Immature natural killer cell (primary cell): ENCODE measurements at regions not wholly inside any gene's neighbourhood (a gene's known extent, or its start where the extent isn't known, plus 50 kb on each side); places are given as distances from the start of the nearest gene placed in this dataset.

ENCODE experiments used
- DNase-seq, 3 donors: peaks; one replicate each; pipeline ENCODE4 v3.0.0; 2022; ENCODE audit warnings: mixed read lengths in 1 of 3
- H3K27ac Mint-ChIP-seq, 6 donors: one replicate each; pipeline ENCODE4 v1.8.0; 2020; ENCODE audit warnings: mixed read lengths in 6 of 6, mild to moderate bottlenecking in 5 of 6, inconsistent platforms in 4 of 6, moderate library complexity in 3 of 6
- H3K27me3 Mint-ChIP-seq, 3 donors: one replicate each; pipeline ENCODE4 v1.8.0; 2020 to 2021; ENCODE audit warnings: low read depth in 3 of 3, mild to moderate bottlenecking in 3 of 3, mixed read lengths in 3 of 3, moderate library complexity in 3 of 3, inconsistent platforms in 1 of 3
- H3K36me3 Mint-ChIP-seq, 3 donors: one replicate each; pipeline ENCODE4 v1.8.0; 2020; ENCODE audit warnings: mixed read lengths in 3 of 3, inconsistent platforms in 2 of 3, mild to moderate bottlenecking in 2 of 3
- H3K4me1 Mint-ChIP-seq, 2 donors: one replicate each; pipeline ENCODE4 v1.8.0; 2020; ENCODE audit warnings: inconsistent platforms in 2 of 2, mild to moderate bottlenecking in 2 of 2, mixed read lengths in 2 of 2, moderate library complexity in 1 of 2
- H3K4me3 Mint-ChIP-seq, 5 donors: one replicate each; pipeline ENCODE4 v1.8.0; 2020; ENCODE audit warnings: mild to moderate bottlenecking in 5 of 5, mixed read lengths in 5 of 5, inconsistent platforms in 3 of 5, moderate library complexity in 3 of 5
- H3K9me3 Mint-ChIP-seq, 6 donors: one replicate each; pipeline ENCODE4 v1.8.0; 2020; ENCODE audit warnings: mild to moderate bottlenecking in 6 of 6, mixed read lengths in 6 of 6, inconsistent platforms in 4 of 6, moderate library complexity in 3 of 6

DNA sequence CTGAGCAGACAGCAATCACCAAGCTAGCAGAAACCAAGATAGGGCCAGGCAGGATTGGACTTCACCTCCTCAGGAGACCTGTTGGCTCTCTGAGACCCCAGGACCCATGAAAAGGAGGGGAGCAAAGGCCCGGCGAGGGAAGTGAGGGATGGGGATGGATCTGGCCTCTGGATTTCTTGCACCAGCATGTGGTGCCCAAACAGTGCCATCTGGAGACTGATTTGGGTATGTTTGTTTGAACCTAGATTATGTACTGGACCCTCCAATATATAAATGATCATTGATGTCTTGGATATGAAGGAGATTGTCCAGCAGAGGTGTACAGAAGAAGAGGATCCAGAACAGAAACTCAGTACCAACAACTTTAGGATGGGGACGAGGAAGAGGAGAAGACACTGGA is 83.4 kb upstream of the LY86 start:
- no peaks in the 10 kb centered on the region for H3K36me3 Mint-ChIP-seq
- H3K9me3 Mint-ChIP-seq: no peaks in the 10 kb centered on the region
- H3K4me1 Mint-ChIP-seq: no peaks in the 10 kb centered on the region
- no peak for DNase-seq
- peaks cover 0 to 5% (median 5%) of the 10 kb centered on the region in 3 donors for H3K27me3 Mint-ChIP-seq
- no peak overlapping the region for H3K4me3 Mint-ChIP-seq
- H3K27ac Mint-ChIP-seq: no peak overlapping the region

DNA sequence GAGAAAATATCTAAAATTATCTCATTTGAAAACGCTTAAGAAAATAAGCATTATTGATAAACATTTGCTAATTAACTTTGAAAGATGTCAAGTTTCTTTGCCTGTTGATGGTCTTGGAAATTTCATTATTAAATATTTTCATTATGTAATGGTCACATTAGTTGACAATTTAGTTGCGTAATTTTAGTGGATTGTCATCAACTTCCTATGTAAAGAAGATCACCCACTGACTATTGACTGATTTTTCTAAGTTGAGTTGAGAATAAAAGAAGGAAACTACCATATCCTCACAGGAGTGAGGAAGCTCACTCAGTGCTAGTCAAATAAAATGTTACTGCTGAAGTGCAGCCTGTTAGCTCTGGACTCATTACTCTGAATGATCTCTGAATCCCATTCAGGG is 79.9 kb upstream of the LY86 start:
- peaks cover 5 to 8% (median 7%) of the 10 kb centered on the region in 3 donors for H3K27me3 Mint-ChIP-seq
- DNase-seq: no peak
- H3K27ac Mint-ChIP-seq: no peak overlapping the region
- H3K4me3 Mint-ChIP-seq: no peak overlapping the region
- no peaks in the 10 kb centered on the region for H3K4me1 Mint-ChIP-seq
- no peaks in the 10 kb centered on the region for H3K9me3 Mint-ChIP-seq
- H3K36me3 Mint-ChIP-seq: no peaks in the 10 kb centered on the region

DNA sequence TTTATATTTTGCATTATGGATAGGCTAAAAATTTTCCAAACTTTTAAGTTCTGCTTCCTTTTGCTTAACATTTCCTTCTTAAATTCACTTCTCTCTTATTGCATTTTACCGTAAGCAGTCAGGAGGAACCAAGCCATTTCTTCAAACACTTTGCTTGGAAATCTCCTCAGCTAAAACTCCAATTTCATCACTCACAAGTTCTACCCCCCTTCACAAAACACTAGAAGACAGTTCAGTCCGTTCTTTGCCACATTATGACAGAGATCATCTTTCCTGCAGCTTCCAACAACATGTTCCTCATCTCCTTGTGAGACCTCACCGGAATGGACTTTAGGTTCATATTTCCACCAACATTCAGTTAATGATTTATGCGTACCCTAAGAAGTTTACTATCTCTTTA is 79.2 kb upstream of the LY86 start:
- no peak for DNase-seq
- H3K27ac Mint-ChIP-seq: no peak overlapping the region
- H3K36me3 Mint-ChIP-seq: no peaks in the 10 kb centered on the region
- H3K9me3 Mint-ChIP-seq: no peaks in the 10 kb centered on the region
- no peak overlapping the region for H3K4me3 Mint-ChIP-seq
- H3K27me3 Mint-ChIP-seq: peaks cover under 1 to 8% (median 7%) of the 10 kb centered on the region in 3 donors
- no peaks in the 10 kb centered on the region for H3K4me1 Mint-ChIP-seq

DNA sequence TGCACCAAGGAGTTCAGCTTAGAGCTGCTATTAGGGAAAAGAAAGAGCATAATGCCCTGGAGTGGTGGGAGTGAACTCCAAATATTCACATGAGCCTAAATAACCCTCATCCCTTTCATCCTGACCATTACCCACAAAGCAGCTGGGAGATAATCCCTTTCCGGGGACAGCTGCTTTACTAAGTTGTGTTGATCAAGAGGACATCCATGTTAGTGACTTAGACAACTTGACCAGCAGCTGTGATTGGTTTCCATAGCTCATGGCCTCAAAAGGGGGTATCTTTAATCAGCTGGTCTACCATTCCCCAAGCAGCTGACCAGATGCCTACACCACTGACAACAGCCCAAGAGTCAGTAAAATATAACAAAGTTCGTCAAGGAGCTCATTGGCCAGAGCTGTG is 75.8 kb upstream of the LY86 start:
- Mint-ChIP-seq H3K36me3 (no peaks in the 10 kb centered on the region), H3K9me3 (no peaks in the 10 kb centered on the region), H3K27me3 (peaks cover 0 to 14% (median 10%) of the 10 kb centered on the region in 3 donors), H3K27ac (no peak overlapping the region), H3K4me1 (no peaks in the 10 kb centered on the region), H3K4me3 (no peak overlapping the region)
- DNase-seq: no peak

DNA sequence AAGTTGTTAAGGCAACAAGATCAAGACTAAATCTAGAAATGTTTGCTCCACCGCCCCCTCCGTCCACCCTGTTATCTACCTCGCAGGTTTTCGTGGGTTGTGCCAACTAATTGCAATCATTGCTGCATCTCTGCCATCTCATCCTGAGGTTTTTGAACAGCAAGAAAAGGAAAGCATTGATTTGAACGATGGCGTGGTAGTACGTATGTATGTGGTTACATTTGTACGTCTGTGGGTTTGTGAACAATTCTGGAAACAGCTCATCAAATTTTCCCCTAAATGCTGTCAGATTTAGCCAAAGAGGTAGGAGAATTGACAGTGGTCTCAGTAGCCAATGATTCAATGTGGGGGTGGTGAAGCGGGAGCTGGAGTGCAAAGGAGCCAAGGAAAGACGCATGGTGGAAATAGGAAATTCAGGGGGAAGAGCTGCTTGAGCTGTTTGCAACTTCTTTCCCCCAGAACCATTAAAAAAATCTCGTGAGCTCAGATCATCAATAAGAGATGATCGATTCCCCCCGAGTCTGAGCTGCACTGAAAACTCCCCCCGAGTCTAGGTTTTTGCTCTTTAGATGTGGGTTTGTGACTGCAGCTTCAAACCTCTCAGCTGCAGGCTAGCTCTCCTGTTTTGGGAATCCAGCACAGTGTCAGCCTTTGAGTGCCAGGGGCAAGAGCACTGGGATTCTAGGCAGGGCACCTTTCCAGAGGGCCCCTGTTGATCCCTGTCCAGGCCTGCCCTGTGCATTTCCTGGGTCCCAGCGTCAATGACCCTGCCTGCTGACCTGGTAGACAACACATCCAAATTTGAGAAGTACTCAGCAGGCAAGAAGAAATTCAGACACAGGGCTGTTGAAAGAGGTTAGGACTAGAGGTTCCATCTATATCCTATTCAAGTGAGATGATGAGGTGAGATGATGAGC is 72.6 kb upstream of the LY86 start:
- Mint-ChIP-seq H3K27me3 (peaks cover 6 to 12% (median 11%) of the 10 kb centered on the region in 3 donors), H3K36me3 (peaks cover 0 to 4% (median 0%) of the 10 kb centered on the region in 3 donors), H3K27ac (no peak overlapping the region), H3K4me1 (no peaks in the 10 kb centered on the region), H3K9me3 (no peaks in the 10 kb centered on the region), H3K4me3 (no peak overlapping the region)
- DNase-seq: no peak

DNA sequence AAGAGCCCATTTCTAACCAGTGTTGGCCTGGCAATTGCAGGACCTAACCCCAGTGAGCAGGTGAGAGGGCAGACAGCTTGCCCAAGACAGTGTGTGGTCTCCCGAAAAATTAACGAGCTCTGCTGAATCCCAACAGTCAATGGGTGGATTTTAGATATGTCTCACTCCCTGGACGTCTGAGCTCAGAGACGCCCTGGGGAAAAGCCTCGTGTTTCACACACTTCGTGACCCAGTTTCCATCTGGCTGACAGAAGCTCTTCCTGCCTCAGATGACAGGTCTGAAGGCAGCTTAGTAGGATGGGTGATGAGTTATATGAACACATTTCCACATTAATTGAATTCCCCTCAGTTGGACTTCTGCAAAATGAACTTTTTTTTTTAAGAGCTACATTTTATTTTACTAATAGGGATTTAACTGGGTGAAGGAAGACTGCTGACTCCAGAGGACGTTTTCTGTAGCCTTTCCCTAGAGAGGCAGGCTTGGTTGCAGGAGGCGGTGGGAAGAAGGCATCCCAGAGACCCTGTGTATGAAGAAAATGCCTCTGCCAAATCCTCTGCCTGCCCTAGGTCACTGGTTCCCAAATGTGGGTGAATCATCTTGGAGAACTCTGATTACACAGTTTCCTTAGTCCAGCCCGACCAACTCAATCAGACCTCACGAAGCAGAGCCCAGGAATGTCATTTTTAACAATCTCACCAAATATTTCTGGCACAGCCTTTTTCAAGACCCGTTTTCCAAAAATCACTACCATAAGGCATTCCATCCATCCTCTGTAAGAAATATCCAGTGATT is 71.7 kb upstream of the LY86 start:
- H3K27ac Mint-ChIP-seq: no peak overlapping the region
- no peaks in the 10 kb centered on the region for H3K4me1 Mint-ChIP-seq
- DNase-seq: no peak
- peaks cover 0 to 7% (median 0%) of the 10 kb centered on the region in 3 donors for H3K36me3 Mint-ChIP-seq
- H3K4me3 Mint-ChIP-seq: no peak overlapping the region
- H3K27me3 Mint-ChIP-seq: peaks cover 6 to 13% (median 7%) of the 10 kb centered on the region in 3 donors
- H3K9me3 Mint-ChIP-seq: no peaks in the 10 kb centered on the region

DNA sequence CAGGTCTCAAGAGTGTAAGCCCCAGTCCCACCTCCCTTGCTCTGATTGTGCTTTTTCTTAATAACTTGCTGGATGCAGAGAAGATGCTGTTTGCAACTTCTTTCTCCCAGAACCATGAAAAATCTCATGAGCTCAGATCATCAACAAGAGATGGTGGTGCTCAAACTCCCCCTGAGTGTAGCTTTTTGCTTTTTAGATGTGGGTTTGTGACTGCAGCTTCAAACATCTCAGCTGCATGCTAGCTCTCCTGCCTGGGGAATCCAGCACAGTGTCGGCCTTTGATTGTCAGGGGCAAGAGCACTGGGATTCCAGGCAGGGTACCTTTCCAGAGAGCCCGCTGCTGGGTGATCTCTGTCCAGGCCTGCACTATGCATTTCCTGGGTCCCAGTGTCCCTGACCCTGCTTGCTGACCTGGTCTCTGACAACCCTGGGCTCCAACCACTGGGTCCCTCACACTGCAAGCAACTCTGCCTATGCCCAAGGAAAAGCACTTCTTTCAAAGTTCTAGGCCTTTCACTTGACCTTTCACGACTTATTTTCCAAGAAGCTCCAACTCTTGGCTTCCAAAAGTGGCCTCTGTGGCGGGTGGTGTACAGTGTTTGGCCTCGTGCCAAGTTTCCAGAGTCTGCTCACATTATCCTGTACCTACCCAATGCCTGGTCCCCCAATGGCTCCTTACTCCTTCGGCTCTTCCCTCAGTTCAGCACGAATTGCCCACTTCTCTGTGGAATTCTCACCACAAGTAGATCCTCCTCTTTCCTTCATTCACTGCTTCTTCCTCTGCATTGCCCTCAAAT is 69.7 kb upstream of the LY86 start:
- Mint-ChIP-seq H3K4me3 (no peak overlapping the region), H3K27me3 (peaks cover 7 to 10% (median 8%) of the 10 kb centered on the region in 3 donors), H3K27ac (no peak overlapping the region)

DNA sequence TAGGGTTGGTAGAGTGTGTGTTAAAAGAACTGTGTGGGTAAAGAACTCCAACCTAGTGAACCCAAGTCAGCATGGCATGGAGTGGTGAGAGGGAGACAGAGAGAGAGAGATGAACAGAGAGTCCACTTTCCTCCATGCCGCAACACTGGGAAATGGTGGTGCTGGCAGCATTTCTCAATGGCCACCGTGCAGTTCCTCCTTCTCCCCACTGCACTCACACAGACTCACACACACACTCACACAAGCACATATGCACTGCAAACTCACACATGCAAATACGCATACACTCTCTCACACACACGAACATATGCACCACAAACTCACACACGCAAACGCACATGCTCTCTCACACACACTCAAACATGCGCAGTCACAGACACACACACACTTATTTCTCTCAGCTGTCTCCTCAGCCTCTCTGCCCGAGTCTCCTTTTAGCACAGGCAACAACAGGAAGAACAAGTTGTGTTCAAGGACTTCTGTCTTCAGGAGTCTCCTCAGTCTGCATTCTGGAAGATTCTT is 66.5 kb upstream of the LY86 start:
- no peak overlapping the region for H3K27ac Mint-ChIP-seq
- H3K27me3 Mint-ChIP-seq: peaks cover 9 to 14% (median 9%) of the 10 kb centered on the region in 3 donors
- H3K36me3 Mint-ChIP-seq: peaks cover 0 to 12% (median 0%) of the 10 kb centered on the region in 3 donors
- H3K4me3 Mint-ChIP-seq: no peak overlapping the region
- H3K9me3 Mint-ChIP-seq: peaks cover 0 to 3% (median 0%) of the 10 kb centered on the region in 6 donors
- no peak for DNase-seq
- H3K4me1 Mint-ChIP-seq: no peaks in the 10 kb centered on the region

More for the DNA sequence above, 69.7 kb upstream of the LY86 start:
- DNase-seq: no peak
- H3K9me3 Mint-ChIP-seq: peaks cover 0 to under 1% (median 0%) of the 10 kb centered on the region in 6 donors
- H3K4me1 Mint-ChIP-seq: no peaks in the 10 kb centered on the region
- H3K36me3 Mint-ChIP-seq: peaks cover 0 to 10% (median 0%) of the 10 kb centered on the region in 3 donors

DNA sequence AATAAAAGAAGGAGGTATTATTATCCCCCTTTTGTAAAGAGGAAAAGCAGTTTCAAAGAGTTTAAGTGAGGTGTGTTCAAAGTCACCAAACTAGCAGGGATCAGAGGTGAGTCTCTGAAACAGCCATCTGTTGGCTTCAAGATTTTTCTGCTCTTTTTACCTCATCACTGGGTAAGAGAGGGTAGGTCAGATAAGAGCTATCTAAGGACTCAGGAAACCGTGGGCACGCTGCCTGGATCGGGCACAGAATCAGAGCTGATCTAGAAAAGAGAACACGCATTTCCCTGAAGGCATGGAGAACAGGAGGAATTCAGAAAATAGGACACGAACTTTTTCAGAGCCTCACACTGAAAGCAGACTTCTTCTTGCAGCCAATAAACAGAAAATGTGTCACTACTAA is 65.8 kb upstream of the LY86 start:
- Mint-ChIP-seq H3K36me3 (peaks cover 0 to 12% (median 0%) of the 10 kb centered on the region in 3 donors), H3K9me3 (peaks cover 0 to 3% (median 0%) of the 10 kb centered on the region in 6 donors), H3K27me3 (peaks cover 9 to 14% (median 9%) of the 10 kb centered on the region in 3 donors), H3K27ac (no peak overlapping the region), H3K4me3 (no peak overlapping the region), H3K4me1 (no peaks in the 10 kb centered on the region)
- DNase-seq: no peak

DNA sequence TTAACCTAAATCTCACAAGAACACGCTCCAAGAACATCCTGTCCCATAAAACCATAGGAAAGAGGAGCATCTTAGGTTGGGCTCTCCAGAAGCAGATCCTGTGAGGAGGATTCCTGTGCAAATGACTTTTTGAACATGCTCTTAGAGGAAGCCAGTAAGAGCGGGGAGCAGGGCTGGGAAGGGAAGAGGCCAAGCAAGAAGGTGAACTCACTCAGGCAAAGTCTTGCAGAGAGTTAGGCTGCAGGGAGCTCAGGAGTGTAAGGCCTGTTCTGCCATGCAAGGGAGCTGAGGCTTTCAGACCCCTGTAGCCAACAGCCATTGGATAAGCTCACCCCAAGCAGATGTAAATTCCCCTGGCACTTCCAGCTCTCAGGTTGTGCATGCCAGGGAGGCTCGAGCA is 63.6 kb upstream of the LY86 start:
- no peak overlapping the region for H3K27ac Mint-ChIP-seq
- no peak for DNase-seq
- H3K27me3 Mint-ChIP-seq: peaks cover 5 to 19% (median 8%) of the 10 kb centered on the region in 3 donors
- H3K4me3 Mint-ChIP-seq: no peak overlapping the region
- H3K9me3 Mint-ChIP-seq: peaks cover 0 to 3% (median 0%) of the 10 kb centered on the region in 6 donors
- H3K4me1 Mint-ChIP-seq: no peaks in the 10 kb centered on the region
- H3K36me3 Mint-ChIP-seq: peaks cover 0 to 9% (median 0%) of the 10 kb centered on the region in 3 donors

DNA sequence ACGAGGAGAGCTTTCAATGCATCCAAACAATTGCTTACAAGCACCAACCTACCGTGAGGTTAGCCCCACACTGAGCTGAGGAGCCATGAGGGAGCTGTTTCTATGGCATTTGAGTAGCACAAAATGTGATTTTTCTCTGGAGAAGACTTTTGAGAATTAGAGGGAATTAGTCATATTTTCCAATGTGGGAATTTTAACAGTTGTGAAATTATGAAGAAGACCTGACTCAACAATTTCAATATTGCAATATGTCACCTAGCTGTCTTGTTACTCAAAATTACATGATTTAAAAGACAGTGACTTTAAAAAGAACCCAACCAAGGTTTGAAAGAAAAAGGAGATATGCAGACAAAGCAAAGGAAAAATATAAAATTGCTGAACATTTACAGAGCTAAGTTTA is 62.6 kb upstream of the LY86 start:
- H3K27me3 Mint-ChIP-seq: peaks cover 3 to 22% (median 9%) of the 10 kb centered on the region in 3 donors
- no peaks in the 10 kb centered on the region for H3K4me1 Mint-ChIP-seq
- peaks cover 0 to 3% (median 0%) of the 10 kb centered on the region in 6 donors for H3K9me3 Mint-ChIP-seq
- peaks cover 0 to 8% (median 0%) of the 10 kb centered on the region in 3 donors for H3K36me3 Mint-ChIP-seq
- H3K27ac Mint-ChIP-seq: no peak overlapping the region
- H3K4me3 Mint-ChIP-seq: no peak overlapping the region
- DNase-seq: no peak

DNA sequence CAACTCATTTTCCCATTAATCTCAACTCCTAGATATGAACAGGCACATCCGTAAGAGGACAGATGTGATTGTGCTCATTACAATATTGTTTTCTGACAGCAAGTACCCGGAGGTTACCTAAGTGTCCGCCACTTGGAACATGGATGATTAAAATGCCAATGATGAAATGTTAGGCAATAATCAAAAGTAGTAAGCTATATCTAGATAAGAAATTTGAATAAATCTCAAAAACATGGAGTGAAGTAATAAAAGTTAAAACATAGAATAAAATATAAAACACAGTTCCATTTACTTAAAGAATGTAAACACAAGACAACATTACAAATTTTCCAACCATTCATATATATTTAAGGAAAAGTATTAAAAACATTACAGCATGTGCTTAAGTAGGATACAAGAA is 59.2 kb upstream of the LY86 start:
- no peaks in the 10 kb centered on the region for H3K36me3 Mint-ChIP-seq
- DNase-seq: no peak
- H3K27me3 Mint-ChIP-seq: peaks cover 1 to 27% (median 10%) of the 10 kb centered on the region in 3 donors
- no peaks in the 10 kb centered on the region for H3K9me3 Mint-ChIP-seq
- no peak overlapping the region for H3K4me3 Mint-ChIP-seq
- H3K4me1 Mint-ChIP-seq: no peaks in the 10 kb centered on the region
- no peak overlapping the region for H3K27ac Mint-ChIP-seq

DNA sequence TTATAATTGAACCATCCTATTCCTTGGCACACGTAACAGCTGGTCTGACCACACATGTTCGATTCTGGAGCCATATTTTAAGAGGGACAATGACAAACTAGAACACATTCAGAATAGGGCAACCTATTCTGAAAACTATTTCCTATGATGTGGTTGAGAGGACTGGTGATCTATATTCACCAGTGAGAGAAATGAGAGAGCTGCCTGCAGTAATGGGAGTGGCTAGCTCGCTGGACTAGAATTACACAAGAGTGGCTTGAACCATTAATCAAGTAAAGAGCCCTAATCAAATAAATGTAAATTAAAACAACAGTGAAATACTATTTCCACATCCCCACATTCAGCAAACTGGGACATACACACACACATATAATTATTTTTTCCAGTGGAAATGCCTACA is 55.3 kb upstream of the LY86 start:
- Mint-ChIP-seq H3K36me3 (no peaks in the 10 kb centered on the region), H3K4me3 (no peak overlapping the region), H3K27ac (no peak overlapping the region), H3K4me1 (no peaks in the 10 kb centered on the region), H3K9me3 (peaks cover 0 to 3% (median 0%) of the 10 kb centered on the region in 6 donors), H3K27me3 (peaks cover 3 to 23% (median 7%) of the 10 kb centered on the region in 3 donors)
- no peak for DNase-seq
